Sigmoid colon (tissue), 6 donors: ENCODE measurements at regions not wholly inside any gene's neighbourhood (a gene's known extent, or its start where the extent isn't known, plus 50 kb on each side); places are given as distances from the start of the nearest gene placed in this dataset.

Experiments used
- DNase-seq: peaks from one replicate; pipeline ENCODE4 v3.0.0-alpha.2; 2019
- H3K27ac ChIP-seq, 4 donors: fragments of 200-600 bp; sonication (generic); one replicate each; pipeline ENCODE4 v1.5.1; 2016 to 2019; ENCODE audit warnings: mild to moderate bottlenecking in 1 of 4
- H3K27me3 ChIP-seq, 3 donors: fragments of 200-600 bp; sonication (generic); one replicate each; pipeline ENCODE4 v1.5.1; 2019; ENCODE audit warnings: mild to moderate bottlenecking in 1 of 3
- H3K36me3 ChIP-seq, 4 donors: fragments of 200-600 bp; sonication (generic); one replicate each; pipeline ENCODE4 v1.5.1; 2016 to 2019
- H3K4me1 ChIP-seq, 4 donors: fragments of 200-600 bp; sonication (generic); one replicate each; pipeline ENCODE4 v1.5.1; 2017 to 2019
- H3K4me3 ChIP-seq, 4 donors: fragments of 200-600 bp; sonication (generic); one replicate each; pipeline ENCODE4 v1.5.1; 2017 to 2019; ENCODE audit warnings: mild to moderate bottlenecking in 2 of 4, moderate library complexity in 1 of 4
- H3K9me3 ChIP-seq, 4 donors: fragments of 200-600 bp in 3 of 4; sonication (generic) in 3 of 4; one replicate each; pipeline versions ENCODE4 v1.5.1 to v1.6.1; 2013 to 2019
- EP300 ChIP-seq, 4 donors: sonication (generic); formaldehyde crosslinking; IDR thresholded peaks; one replicate each; pipeline ENCODE4 v1.6.1; 2017; ENCODE audit warnings: antibody characterized with exemption in 4 of 4
- POLR2A ChIP-seq, 2 donors: fragments of 450-650 bp; IDR thresholded peaks; one replicate each; pipeline ENCODE4 v1.6.1; 2016; ENCODE audit warnings: antibody characterized with exemption in 2 of 2, mild to moderate bottlenecking in 2 of 2, moderate library complexity in 2 of 2
- POLR2AphosphoS5 ChIP-seq, 4 donors: sonication (generic); formaldehyde crosslinking; IDR thresholded peaks; one replicate each; pipeline ENCODE4 v1.6.1; 2017; ENCODE audit warnings: antibody characterized with exemption in 4 of 4
- WGBS, 2 donors: extraction: QIAGEN DNeasy Blood & Tissue Kit; methylation state at CpG; one replicate each; pipeline ENCODE4 v1.1.7; 2013; 5-methylcytosine and 5-hydroxymethylcytosine counted together
- intact Hi-C: fragments of 100-400 bp; cut with DNase I; formaldehyde crosslinking; loops from one replicate; pipeline ENCODE4 v1.15.1; 2023
- TF ChIP-seq, protein P1 (sequence below), 4 experiments: fragments of 450-650 bp in 3 of 4; fragments of 200-600 bp in 1 of 4; IDR thresholded peaks; one replicate each; pipeline ENCODE4 v1.5.1; 2016 to 2019; ENCODE audit warnings: antibody characterized with exemption in 4 of 4, mild to moderate bottlenecking in 3 of 4, moderate library complexity in 2 of 4
- donor health status: healthy with polysubstance abuse.
- donor health status: healthy.

- Histone ChIP-seq H3K4me1 (no peaks in the 10 kb centered on the region), H3K9me3 (no peaks in the 10 kb centered on the region), H3K36me3 (no peaks in the 10 kb centered on the region), H3K27ac (no peak overlapping the region), H3K4me3 (no peak overlapping the region), H3K27me3 (no peaks in the 10 kb centered on the region)
- WGBS, 2 donors = 49 to 74% methylated on average over 11 of the region's 11 CpGs
- TF ChIP-seq POLR2A (IDR thresholded peaks at IDR 0.05) (no peak), EP300 (IDR thresholded peaks at IDR 0.05) (no peak), POLR2AphosphoS5 (IDR thresholded peaks at IDR 0.05) (no peak)
- TF ChIP-seq, protein P1, sequence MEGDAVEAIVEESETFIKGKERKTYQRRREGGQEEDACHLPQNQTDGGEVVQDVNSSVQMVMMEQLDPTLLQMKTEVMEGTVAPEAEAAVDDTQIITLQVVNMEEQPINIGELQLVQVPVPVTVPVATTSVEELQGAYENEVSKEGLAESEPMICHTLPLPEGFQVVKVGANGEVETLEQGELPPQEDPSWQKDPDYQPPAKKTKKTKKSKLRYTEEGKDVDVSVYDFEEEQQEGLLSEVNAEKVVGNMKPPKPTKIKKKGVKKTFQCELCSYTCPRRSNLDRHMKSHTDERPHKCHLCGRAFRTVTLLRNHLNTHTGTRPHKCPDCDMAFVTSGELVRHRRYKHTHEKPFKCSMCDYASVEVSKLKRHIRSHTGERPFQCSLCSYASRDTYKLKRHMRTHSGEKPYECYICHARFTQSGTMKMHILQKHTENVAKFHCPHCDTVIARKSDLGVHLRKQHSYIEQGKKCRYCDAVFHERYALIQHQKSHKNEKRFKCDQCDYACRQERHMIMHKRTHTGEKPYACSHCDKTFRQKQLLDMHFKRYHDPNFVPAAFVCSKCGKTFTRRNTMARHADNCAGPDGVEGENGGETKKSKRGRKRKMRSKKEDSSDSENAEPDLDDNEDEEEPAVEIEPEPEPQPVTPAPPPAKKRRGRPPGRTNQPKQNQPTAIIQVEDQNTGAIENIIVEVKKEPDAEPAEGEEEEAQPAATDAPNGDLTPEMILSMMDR (IDR thresholded peaks at IDR 0.05) = no peak
- intact Hi-C loops = no loop called here
- DNase-seq = no peak
Observed at GRCh38 chr2:225164401-225165050, 122.3 kb upstream of the DOCK10 start.

GRCh38 chr2:225158360-225158759, 116.1 kb upstream of the DOCK10 start:
- Histone ChIP-seq H3K9me3 (no peaks in the 10 kb centered on the region), H3K27ac (no peak overlapping the region), H3K4me3 (no peak overlapping the region), H3K36me3 (no peaks in the 10 kb centered on the region), H3K27me3 (no peaks in the 10 kb centered on the region), H3K4me1 (no peaks in the 10 kb centered on the region)
- intact Hi-C loops = no loop called here
- no peak for DNase-seq
- no peak for TF ChIP-seq POLR2AphosphoS5 (IDR thresholded peaks at IDR 0.05)
- TF ChIP-seq, protein P1 (IDR thresholded peaks at IDR 0.05) = no peak

GRCh38 chr2:225156853-225157451, 114.7 kb upstream of the DOCK10 start:
- H3K36me3 ChIP-seq = no peaks in the 10 kb centered on the region
- intact Hi-C loops = no loop called here
- H3K27ac ChIP-seq = no peak overlapping the region
- no peaks in the 10 kb centered on the region for H3K4me1 ChIP-seq
- DNase-seq = no peak
- no peak for TF ChIP-seq EP300 (IDR thresholded peaks at IDR 0.05)
- no peak for TF ChIP-seq POLR2A (IDR thresholded peaks at IDR 0.05)
- no peak for TF ChIP-seq POLR2AphosphoS5 (IDR thresholded peaks at IDR 0.05)
- TF ChIP-seq, protein P1 (IDR thresholded peaks at IDR 0.05) = no peak
- no peak overlapping the region for H3K4me3 ChIP-seq
- 68 to 88% methylated on average over 4 of the region's 4 CpGs for WGBS, 2 donors
- no peaks in the 10 kb centered on the region for H3K9me3 ChIP-seq
- no peaks in the 10 kb centered on the region for H3K27me3 ChIP-seq

DNA sequence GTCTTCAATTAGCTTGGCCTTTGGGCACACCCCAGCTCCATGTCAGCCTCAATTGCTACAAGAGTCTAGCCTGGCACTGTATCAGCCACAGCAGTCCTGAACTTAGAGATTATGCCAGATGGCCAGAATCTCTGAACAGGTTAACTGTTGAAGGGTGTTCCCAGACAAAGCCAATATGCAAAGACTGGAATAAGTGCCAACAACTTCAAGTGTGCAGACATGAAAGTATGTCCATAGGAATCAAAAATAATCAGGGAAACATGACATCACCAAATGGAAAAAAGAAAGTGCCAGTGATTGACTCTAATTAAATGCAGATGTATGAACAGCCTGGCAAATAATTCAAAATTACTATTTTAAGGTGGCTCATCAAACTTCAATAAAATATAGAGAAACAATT, 98.5 kb upstream of the DOCK10 start:
- intact Hi-C loops = no loop called here
- no peak overlapping the region for H3K4me3 ChIP-seq
- H3K27ac ChIP-seq = no peak overlapping the region
- H3K9me3 ChIP-seq = no peaks in the 10 kb centered on the region
- no peak for DNase-seq
- no peaks in the 10 kb centered on the region for H3K4me1 ChIP-seq
- H3K36me3 ChIP-seq = no peaks in the 10 kb centered on the region
- H3K27me3 ChIP-seq = no peaks in the 10 kb centered on the region
- TF ChIP-seq POLR2AphosphoS5 (IDR thresholded peaks at IDR 0.05) = no peak
- no peak for TF ChIP-seq POLR2A (IDR thresholded peaks at IDR 0.05)
- TF ChIP-seq, protein P1 (IDR thresholded peaks at IDR 0.05) = no peak

DNA sequence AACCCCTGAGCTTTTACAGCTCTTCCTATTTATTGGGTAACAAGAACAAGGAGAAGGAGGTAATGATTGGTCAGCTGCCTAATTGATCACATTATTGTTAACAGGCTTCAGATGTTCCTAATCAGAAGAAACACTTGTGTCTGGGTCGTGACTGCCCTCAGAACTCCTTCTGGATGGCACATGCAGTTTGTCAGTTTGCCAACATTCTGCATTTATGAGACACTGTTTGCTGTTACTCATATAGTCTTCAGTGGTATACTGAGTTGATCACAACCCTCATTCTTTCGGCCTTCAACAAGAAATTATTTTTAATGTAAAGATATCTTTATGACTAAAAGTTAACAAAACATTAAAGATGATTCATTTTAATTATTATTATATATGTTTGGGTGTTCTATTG, 95.7 kb upstream of the DOCK10 start:
- H3K27me3 ChIP-seq = no peaks in the 10 kb centered on the region

More for the DNA sequence above, 95.7 kb upstream of the DOCK10 start:
- intact Hi-C loops = no loop called here
- WGBS, 2 donors = 34 to 74% methylated on average over 2 of the region's 2 CpGs
- no peak for TF ChIP-seq EP300 (IDR thresholded peaks at IDR 0.05)
- TF ChIP-seq POLR2AphosphoS5 (IDR thresholded peaks at IDR 0.05) = no peak
- TF ChIP-seq, protein P1 (IDR thresholded peaks at IDR 0.05) = no peak
- TF ChIP-seq POLR2A (IDR thresholded peaks at IDR 0.05) = no peak
- no peaks in the 10 kb centered on the region for H3K9me3 ChIP-seq
- H3K27ac ChIP-seq = no peak overlapping the region
- H3K4me3 ChIP-seq = no peak overlapping the region
- no peaks in the 10 kb centered on the region for H3K4me1 ChIP-seq
- H3K36me3 ChIP-seq = no peaks in the 10 kb centered on the region
- DNase-seq = no peak
